GM18507 (cell line): ENCODE measurements at regions not wholly inside any gene's neighbourhood (a gene's known extent, or its start where the extent isn't known, plus 50 kb on each side); places are given as distances from the start of the nearest gene placed in this dataset.
"Not testable (repeated sequence)": the region's sequence is repeated elsewhere in the genome, so short reads cannot be mapped to it uniquely, and the experiment has no call there.

Experiments
- DNase-seq: peaks from one replicate; pipeline ENCODE4 v3.0.0; 2011; ENCODE audit warnings: low read depth; ENCODE audit not compliant: insufficient read length; ENCODE audit errors: extremely low spot score
- FAIRE-seq: peaks from 2 replicates; lab custom pipeline; 2011; peaks lifted over from hg19 to GRCh38; lab: Jason Lieb, UNC

DNA sequence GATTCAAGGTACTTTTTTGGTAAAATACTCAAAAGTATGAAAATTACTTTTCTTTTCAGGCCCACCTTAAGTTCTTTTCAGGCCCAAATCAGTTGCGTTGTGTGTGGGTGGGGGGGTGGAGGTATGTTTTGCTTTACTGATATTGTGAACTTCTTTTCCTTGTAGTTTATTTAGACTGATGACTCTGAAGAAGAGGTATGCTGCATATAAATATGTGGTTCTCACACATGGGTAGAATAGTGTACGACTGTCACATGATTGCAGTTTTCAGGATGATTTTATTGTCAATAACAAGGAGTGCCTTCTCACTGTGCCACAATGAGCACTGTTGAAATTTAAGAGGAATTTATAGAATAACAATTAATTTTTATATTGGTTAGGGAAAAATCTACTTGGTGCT, 166.6 kb upstream of the ATP2B1 start:
- no peak for DNase-seq
- FAIRE-seq, result no peak

GRCh38 chr12:89874146-89874545, 165.5 kb upstream of the ATP2B1 start:
- no peak for DNase-seq
- no peak for FAIRE-seq

DNA sequence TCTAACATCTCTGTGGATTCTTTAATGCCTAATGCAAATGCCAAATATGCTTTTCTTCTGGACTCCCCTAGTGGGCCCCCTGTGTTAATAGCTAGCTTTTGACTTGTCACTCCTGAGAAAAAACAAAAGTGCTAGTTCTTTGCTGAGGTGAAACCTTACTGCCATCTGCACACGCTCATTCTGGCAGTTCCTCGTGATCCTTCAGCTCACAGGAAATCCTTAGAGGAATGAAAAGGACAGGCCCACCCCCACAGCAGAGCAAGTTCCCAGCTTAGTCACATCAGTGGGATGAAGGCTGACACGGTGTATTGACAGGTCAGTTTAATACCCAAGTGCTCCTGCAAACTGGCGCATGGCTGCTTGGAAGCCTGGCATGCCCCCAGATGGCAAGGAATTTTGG, 165.1 kb upstream of the ATP2B1 start:
- FAIRE-seq (no peak), DNase-seq (no peak)

- FAIRE-seq (no peak), DNase-seq (no peak)
Observed at GRCh38 chr12:89872922-89873630, 164.4 kb upstream of the ATP2B1 start.

DNA sequence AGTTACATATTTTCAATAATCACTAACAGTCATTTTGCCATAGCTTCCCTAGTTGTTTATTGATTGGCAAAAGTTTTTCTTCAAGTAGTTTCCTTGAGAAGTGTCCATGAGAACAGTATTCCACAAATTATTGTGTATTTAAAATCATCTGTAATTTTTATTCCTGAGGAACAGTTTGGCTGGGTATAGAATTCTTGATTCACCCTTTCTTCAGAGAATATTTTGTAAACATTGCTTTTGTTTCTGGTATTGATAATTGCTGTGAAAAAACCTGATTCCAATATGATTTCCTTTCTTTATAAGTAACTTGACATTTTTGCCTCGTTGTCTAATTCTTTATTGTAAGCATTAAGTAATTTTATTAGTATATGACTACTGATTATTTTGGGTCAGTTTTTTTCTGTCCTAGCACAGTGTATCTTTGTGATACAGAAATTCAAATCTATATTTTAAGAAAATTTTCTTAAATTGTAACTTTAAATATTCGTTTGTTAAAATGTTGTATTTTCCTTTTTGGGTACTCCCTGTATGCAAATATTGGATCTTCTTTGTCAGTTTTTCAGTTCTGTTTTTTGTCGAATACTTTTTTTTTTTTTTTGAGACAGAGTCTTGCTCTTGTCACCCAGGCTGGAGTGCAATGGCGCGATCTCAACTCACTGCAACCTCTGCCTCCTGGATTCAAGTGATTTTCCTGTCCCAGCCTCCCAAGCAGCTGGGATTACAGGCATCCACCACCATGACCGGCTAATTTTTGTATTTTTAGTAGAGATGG, 162.0 kb upstream of the ATP2B1 start:
- DNase-seq (no peak), FAIRE-seq (no peak)

- not testable (repeated sequence) for DNase-seq, FAIRE-seq
Observed at GRCh38 chr12:89867611-89868010, 159.0 kb upstream of the ATP2B1 start.

DNA sequence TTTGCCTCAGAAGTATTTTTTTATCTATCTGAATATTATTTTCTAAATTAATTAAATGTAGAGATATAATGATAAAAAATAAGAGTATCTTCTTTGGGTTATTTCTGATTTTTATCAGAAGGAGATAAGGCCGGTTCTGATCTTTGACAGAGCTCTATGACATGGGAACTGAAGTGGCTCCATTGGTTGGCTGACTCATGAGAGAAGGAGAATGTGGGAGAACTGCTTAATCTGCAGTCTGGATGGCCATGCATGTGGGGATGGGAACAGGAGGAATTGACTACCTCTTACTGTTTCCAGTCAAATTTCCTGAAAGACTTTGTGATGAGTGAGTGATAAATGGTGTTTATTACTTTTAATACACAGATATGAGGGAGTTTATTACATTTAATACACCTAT, 155.8 kb upstream of the ATP2B1 start:
- no peak for DNase-seq
- FAIRE-seq, result no peak

GRCh38 chr12:89863968-89864367, 155.3 kb upstream of the ATP2B1 start:
- no peak for DNase-seq

GRCh38 chr12:89863493-89863938, 154.9 kb upstream of the ATP2B1 start:
- no peak for DNase-seq
- no peak for FAIRE-seq

More at GRCh38 chr12:89863968-89864367, 155.3 kb upstream of the ATP2B1 start:
- peak; percentile 56 for FAIRE-seq

DNA sequence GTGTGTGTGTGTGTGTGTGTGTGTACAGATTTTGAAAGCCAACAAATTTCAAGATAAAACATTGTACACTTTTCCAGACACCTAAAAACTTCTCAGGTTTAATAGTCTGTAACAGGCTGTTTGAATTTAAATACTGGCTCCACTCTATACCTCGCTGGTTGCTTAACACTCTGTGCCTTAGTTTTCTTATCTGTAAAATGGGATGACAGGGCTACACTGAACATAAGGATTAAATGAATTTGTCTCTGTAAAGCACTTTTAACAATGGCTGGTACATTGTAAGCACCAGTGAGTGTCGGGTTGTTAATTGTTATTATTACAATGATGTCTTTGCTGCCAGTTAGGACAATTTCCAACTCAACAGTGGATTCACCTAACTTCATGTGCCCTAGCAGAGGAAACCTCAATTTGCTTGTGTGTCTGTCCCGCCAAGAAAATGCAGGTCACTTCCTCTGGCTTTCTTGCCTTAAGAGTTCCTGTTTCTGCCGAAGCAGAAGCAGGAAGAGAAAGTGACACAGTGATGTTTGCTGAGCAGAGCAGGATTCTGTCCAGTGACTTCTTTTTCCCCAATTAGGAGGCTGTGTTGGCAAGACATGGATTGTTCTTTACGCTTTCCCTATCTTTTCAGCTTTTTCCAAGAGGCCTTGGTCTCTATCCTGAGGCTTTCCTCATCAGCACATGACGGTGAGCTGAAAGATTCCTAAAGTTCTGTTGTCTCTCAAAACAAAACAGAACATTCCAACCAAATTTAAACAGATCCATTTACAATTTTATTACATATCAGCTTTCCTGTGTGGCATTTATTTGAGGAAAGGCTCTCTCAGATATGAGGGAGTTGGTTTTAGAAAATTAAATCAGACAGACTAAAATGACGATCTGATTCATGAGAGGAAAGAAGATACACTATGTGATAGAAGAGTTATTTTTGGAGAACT, 154.1 kb upstream of the ATP2B1 start:
- peak; percentile 97 for FAIRE-seq
- no peak for DNase-seq

DNA sequence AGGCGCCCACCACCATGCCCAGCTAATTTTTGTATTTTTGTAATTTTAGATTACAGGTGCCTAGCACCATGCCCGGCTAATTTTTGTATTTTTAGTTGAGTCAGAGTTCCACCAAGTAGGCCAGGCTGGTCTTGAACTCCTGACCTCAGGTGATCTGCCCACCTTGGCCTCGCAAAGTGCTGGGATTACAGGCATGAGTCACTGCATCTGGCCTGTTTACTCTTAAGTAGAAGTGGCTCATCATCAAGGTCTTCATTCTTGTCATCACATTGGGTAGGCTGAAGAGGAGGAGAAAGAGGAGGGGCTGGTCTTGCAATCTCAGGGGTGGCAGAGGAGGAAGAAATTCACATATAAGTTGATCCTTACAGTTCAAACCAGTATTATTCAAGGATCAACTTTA, 152.4 kb upstream of the ATP2B1 start:
- FAIRE-seq, result no peak
- DNase-seq, result no peak

DNA sequence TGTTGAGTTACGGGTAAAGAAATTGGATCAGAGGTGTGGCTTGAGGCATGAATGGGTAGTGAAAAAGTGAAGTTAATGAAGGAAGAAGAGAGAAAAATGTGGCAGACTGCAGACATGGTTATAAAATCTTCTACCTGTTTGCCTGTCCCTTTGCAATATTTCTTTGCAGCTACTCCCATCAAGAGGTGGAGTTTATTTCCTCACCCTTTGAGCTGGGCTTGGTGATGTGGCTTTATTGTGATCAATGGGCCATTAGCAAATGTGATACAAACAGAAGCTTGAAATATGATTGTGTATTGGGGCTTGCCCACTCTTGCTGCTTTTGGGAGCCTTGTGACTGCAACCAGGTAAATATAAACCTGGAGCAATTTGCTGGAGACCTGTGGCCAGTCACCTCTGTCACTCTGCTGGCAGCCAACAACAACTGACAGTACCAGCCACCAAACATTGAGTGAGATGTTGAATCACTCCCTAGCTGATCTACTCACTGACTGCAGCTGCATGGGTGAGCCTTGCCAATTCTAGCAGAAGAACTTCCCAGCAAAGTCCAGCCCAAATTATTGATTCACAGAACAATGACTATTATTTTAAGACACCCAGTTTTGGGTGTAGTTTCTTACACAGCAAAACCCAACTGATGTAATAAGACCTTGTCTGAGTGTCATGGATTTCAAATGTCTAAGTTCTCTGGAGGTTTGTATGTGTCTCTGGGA, 151.0 kb upstream of the ATP2B1 start:
- DNase-seq (no peak), FAIRE-seq (peak; percentile 42)

DNA sequence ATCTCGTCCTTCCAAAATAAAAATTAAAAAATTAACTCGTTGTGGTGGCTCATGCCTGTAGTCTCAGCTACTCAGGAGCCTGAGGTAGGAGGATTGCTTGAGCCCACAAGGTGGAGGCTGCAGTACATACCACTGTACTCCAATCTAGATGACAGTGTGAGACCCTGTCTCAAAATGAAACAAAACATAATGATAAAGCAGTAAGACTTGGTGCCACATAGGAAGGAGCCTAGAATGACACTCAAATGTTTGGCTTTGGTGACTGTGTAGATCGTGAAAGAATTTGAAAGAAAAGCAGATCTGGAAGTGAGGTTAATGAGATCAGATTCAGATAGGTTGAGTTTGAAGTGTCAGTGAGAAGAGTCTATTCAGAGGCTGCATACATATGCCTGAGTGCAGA, 150.1 kb upstream of the ATP2B1 start:
- no peak for DNase-seq
- no peak for FAIRE-seq

DNA sequence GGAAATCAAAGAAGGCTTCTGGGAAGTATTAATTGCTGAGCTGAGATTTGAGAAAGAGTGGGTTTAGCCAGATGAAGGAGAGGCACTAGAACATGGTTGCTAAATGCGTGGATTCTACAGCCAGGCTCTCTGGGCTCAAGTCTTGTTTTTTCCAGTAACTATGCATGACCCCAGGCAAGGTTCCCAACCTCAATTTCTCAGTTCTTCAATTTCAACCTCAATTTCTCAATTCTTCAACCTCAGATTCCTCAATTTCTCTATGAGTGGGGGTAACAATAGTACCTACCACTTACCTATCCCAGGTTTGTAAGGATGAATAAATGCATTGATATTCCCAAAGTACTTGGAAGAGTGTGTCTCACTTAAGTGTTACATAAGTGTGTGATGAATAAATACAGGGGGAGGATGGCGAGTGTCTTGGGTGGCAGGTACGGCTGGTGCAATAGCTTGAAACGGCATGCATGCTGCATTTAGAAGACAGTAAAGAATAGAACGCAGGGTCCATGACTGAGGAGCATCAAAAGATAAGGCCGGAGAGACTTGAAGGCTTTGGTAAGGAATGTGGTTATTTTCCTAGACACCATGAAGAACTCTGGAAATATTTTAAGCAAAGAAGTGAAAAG, 149.1 kb upstream of the ATP2B1 start:
- DNase-seq (no peak), FAIRE-seq (peak; percentile 69)

DNA sequence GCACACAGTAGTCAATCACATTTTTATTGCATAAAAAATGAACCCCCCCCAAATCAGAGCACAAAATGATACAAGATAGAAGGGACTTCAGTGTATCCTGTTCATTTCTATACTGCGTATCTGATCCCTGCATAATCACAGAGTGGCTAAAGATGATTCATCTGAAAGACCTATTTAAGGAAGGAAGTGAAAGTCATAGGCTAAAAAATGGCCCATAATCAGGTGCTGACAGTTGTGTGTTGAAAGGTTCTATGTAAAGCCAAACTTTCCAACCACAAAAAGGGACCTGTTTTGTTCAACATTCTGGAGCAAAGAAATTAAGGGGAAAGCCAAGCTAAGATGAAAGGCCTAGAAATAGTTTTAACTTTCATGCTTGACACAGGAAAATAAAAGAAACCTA, 147.8 kb upstream of the ATP2B1 start:
- DNase-seq (peak; percentile 30), FAIRE-seq (peak; percentile 92)

DNA sequence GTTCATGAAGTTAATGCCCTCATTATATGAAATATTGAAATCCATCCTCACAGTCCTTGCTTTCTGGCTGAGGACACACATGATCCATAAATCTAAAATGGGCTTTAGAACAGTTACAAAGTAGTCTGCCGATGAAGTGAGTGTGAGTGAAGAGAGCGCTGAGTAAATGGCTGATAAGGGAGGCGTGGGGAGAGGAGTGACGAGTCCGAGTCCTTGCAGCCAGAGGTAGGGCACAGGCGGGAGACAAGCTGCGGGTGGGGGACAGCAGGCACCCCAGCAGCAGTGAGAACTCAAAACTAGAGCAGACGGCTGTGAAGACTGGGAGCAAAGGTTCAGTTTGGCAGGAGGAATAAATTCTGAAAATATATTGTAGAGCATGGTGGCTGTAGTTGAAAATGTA, 140.1 kb upstream of the ATP2B1 start:
- FAIRE-seq, result no peak

DNA sequence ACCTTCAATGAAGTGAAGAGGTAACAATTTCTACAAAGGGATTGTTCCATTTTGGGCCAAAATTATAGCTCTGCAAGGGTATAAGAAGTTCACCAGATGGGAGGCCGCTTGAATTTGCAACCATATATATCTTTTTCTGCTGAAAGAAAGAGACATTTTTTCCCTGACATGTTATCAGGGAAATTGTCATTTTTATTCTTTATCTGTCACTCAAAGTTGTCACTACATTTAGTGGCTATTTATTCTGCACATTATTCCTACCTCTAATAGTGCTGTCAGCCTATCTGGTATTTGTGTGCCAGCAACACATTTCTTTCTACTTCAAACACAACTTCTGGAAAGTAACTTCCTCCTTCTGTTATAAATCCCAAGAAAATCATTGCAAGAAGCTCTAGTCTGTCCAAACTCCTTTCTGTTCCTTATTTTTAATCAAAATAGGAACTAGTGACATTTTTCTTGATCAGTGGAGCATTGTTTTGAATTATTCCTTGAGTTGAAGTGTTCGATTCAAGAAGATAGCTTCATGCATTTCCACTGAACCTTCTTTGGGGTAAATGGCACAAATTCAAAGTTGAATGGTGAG, 137.9 kb upstream of the ATP2B1 start:
- no peak for FAIRE-seq
- no peak for DNase-seq

More for the DNA sequence above, 140.1 kb upstream of the ATP2B1 start:
- no peak for DNase-seq

DNA sequence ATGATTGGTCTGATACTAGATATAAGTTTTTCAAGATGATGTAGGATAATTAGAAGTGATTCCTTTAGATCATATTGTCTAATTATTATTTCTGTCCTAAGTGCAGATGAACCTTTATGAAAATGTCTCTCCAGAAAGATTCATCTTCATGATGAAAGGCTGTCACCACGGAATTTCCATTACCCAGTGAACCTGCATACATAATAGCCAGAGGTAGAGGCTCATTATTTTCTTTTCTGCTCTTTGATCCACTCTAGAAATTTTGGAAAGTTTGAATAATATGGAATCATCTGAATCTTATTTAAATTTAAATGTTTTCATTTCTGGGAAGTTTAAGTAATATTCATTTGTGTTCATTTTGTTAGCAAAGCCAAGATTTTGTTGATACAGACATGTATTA, 137.1 kb upstream of the ATP2B1 start:
- FAIRE-seq, result no peak
- no peak for DNase-seq

GRCh38 chr12:89845366-89845765, 136.7 kb upstream of the ATP2B1 start:
- no peak for DNase-seq
- FAIRE-seq, result peak; percentile 35
